Stimulated activated CD8-positive, alpha-beta memory T cell treated with anti-CD3 and anti-CD28 coated beads, Interleukin-7, amount 100 ng/mL, for 1 hour (primary cell): ENCODE measurements at regions not wholly inside any gene's neighbourhood (a gene's known extent, or its start where the extent isn't known, plus 50 kb on each side); places are given as distances from the start of the nearest gene placed in this dataset.

Experiments used
- DNase-seq, 2 donors: peaks; one replicate each; pipeline ENCODE4 v3.0.0-alpha.2; 2020; ENCODE audit warnings: low read depth in 2 of 2

DNA sequence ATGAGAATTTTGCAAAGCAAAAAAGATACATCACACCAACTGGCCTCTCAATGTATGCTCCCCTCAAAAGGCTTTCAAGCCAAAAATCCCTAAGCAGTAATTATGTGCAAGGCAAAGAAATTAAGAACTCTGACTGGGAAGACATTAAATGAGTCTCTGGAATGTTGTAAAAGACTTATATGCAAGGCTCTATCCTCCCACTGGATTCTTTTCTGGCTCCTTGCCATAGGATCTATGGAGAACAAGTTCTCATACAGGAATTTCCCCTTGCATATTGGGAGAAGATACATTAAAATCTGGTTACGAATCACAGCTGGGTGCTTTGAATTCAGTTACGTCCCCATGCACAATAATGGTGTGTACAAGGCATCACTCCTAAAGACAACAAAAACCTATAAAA is 73.4 kb upstream of the ATL2 start:
- no peak for DNase-seq

DNA sequence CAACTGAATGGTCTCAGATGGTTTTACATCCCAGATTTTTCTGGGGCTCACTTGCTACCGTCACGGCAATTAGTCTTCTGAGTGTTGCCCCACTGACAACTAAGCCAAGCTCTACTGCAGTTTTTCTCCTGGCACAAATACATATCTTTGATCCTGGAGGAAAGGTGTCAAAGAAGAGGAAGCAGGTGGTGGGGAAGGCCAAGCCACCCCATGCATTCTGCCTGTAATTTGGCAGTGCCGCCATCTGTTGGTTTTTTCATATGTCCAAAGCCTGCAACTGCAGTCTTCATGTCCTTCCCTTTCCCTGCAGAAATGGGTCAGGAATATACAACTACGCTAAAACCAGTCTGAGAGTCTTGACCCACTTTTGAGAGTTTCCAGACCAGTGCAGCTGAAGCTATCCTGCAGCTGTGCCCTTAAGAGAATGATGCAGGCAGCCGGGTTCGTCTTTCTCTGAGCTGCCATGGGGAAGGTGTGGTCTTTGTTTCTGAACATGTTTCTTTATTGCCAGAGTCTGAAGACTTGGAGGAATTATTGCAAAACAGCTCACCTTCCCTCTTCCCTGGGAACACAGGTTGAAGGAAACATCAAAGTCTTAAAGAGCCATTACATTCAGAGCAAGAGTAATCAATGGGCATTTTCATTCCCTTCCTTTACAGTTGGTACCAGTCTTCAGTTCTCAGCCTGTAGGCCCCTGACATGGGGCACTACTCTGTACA is 71.8 kb upstream of the ATL2 start:
- no peak for DNase-seq

DNA sequence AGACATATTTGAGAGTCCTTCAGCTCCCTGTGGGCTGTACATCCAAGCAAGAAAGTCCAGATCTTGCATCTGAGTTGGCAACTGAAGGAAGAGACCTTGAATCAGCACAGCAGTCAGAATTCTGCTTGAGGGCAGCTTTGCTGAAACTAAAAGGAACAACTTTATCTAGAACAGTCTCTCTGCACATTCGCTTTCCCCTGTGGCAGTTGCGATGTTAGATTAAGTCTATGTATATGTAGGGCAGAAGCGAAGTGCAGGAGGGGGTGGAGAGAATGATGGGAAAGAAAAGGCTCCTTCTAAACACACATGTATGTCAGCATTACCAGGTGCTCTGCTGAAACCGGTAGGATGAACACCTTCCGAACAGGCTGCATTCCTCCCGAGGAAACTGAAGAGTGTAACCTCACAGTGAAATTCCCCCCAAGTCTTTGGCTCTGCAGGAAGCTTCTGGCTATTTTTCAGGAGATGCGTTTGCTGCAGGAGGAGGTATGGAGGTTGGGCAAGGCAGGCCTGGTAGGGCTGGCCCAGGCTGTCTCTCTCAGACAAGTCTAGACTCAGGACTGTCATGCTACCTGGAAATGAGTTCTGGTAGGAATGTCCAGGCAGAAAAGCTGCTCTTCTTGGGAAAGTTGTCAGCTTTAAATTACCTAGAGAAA is 70.0 kb upstream of the ATL2 start:
- no peak for DNase-seq

DNA sequence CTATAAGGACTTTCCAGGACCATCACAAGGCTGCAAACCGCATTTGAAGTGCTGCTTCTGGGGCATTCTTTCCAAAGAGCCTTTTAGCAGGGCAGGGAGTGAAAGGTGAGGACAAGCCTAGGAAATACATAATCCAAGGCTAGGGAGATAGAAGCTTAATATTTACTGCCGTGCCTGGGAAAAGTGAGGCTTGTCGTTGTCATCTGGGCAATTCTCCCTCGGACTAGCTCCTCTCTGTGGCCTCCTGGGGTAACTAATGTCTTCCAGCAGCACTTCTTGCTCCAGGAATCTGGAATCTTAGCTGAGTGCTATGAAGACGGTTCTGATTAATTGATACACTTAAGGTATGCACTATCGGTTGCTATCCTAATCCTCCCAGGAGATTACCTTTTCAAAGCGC is 69.3 kb upstream of the ATL2 start:
- no peak for DNase-seq

DNA sequence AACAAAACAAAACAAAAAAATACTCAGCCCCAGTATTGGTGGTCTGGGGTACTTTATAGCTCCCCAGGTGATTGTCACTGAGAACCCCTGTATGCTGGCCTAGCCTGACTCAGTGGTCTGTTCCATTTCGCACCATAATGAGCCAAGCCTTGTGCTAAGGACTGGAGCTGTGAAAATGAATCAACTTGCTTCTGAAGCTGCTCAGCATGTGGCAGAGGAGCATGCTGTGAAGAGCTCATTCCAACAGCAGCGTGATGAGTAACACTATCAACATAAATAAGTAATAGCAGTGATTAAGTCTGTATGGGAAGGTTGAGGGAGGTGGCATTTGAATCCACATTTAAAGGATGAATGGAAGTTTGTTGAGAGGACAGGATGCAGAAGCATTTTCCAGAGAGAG is 67.2 kb upstream of the ATL2 start:
- DNase-seq = no peak

DNA sequence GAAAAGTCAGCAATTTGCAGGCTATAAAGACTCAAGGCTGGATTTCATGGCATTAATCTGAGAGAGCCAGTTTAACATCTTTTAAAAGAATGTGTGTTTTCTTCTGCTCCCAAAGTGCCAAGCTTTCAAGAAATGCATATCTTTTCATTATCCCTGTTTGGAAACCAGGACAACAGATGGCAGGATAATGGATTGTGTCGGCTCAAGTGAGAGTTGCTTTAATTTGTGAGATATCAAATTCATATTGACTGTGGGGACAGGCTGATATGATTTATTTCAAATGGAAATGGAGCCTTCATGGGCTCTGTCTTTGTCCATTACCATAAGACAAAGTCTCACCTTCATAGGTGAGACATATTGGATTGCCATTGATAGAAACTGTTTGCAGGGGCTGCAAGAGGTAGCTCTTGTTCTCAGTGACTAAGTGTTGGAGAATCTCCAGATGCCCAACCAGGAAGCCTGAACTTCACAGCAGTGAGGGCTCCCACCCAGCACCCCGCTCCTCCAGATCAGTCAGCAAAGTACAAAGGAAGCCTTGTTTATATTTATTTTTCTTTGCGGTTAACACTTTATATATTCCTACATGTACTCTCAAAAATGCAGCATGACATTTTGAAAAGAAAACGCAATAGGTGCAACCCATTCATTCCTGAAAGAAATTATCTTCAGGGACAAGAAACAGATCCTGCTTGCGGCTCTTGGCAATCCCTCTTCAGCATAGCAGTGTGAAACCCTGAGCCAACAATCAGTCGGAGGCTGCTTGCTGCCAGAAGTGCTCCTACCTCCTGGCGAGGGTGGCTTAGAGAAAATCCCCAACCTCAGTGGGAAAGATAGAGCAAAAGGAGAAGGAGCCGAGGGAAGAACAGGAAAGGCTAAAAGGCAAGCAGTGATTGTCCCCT is 65.8 kb upstream of the ATL2 start:
- DNase-seq = no peak

DNA sequence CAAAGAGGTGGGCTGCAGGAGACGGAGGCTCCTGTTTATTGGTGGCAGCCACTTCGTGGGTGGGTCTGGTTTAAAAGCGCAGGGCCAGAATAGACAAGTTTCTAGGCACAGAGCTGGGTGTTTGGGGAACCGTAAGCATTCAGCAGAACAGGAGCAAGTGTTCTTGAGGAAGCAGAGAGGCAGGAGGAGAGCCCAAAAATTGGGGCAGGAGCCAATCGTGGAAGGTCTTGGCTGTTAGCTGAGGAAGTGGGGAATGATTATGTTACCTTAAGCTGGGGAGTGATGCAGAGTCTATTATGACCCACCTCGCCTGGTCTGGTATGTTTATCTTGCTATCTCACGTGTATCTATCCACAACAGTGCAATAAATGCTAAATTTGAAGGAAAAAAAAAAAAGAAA is 64.3 kb upstream of the ATL2 start:
- no peak for DNase-seq

DNA sequence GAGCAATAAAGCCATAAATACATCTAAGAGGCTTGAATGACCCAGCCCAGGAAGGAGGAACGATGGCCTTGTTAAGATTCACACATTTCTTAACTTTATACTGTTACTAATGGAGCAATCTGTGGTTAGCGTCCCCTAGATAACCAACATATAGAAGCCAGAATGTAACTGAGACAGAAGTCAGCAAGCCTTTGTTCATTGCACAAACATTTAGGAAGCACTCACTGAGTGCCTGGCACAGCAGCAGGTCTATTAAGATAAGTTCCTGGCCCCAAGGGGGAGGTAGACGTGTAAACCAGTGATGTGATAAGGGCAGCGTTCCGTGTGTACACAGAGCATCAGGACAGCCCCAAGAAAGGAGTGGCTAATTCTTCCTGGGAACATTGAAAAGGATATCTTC is 63.6 kb upstream of the ATL2 start:
- DNase-seq = no peak

DNA sequence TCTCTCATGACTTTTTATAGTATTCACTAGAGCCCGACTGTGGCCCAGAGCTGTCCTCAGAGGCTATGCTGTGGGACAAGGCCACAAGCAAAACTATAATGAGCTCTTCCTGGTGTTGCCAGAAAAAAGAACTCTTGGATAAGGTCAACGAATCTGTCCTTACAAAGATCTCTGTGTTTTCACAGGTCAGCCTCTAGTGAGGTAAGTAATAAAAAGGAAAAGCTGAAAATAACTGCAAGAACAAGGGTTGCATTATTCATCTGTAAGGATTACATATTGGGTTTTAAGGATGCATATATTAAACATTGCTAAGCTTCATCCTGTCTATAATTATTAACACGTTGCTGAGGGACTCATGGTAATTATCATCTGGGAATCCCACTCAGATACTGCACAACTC is 62.8 kb upstream of the ATL2 start:
- no peak for DNase-seq

DNA sequence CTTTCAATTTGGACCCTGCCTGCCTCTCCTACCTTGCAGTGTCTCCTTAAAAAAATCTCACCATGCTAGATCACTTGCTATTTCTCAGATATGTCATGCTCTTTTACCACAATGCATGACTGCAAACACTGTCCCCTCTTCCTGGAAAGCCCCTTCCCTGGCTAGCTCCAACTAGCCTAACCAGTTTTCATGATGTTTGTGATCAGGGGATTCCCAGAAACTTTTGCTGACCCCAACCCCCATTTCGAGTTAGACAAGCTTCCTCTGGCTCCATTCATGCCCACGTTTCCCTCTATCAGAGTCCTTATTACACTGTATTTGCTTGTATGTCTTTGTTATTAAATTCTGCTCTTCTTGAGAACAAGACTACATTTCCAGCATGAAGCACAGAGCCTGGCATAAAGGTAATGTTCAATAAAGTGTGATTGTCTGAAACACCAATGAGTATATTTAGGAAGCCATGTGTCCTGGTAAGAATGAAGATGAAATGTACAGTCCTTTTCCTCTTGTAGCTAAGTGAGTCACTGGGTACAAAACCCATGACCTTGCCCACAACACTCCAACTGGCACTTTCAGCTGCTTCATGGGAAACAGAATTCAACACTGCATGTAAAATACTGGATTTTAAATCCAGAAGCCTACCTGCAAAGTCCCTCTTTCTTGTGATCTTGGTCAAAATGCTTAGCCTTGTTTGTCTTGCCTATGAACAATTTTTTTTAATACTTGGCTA is 62.0 kb upstream of the ATL2 start:
- no peak for DNase-seq

DNA sequence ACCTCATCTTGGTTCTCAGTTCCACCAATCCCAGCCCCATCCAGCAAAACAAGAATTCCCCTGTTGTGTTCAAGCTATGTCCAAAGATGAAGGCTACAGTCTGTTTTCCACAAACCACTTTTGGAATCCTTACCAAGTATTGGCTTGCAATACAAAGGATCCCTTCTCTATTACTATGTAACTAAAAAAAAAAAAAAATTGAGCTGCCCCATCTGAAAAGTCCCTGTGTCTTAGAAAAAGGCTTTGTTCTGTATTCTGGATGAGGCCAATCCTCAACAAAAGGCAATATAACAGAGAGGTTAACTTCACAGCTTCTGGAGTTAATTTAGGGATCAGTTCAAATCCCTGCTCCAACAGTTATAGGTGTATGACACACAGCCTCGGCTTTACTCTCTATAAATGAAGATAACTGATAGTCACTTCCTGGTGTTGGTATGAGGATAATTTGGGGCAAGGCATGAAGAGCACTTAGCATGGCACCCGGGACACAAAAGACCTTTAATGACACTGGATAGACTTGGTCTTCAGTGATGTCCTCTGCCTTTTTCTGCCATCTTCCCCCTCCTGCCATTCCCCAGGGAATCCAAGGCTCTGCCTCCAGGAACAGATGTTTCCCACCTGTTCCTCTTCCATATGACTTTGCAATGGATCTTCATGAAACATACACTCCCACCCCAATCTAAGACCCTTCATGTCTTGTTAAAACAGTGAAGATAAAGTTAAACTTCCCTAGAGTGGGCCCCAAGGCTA is 61.2 kb upstream of the ATL2 start:
- no peak for DNase-seq

DNA sequence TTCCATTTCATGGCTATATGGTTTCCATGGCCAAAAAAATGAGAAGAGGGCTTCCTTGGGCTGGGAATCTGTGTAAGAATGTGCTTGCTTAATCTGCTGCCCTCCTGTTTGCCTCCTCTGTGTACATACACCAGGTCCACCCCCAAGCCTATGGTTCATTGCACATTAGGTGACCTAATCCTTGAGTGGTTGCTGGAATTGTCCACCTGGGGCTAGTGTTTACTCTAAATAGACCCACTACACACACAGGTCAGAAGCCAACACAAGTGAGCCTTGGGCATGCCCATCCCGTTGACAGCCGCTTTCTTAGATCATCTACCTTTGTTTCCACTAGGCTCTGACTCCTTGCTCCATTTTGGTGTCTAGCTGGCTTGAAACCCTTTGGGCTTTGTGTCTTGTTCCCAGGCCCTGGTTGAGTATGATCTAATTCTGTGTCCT is 59.2 kb upstream of the ATL2 start:
- no peak for DNase-seq

DNA sequence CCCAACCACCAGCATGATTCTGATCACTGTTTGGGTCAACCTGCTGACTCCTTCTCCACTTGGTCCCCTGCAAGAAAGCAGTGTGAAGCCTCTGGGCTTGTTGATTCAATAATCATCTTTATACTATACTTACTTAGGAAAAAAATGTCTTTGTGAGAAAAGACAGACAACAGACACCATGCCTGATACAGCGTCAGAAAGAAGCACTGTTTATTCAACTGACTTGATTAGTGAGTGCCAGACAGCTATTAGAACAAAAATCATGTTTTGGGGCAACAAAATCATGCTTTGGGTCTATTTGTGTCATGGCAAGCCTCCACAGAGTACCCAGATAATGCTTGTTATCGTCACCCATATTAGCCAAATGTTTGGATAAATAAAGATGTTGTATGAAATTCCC is 58.7 kb upstream of the ATL2 start:
- DNase-seq = no peak

DNA sequence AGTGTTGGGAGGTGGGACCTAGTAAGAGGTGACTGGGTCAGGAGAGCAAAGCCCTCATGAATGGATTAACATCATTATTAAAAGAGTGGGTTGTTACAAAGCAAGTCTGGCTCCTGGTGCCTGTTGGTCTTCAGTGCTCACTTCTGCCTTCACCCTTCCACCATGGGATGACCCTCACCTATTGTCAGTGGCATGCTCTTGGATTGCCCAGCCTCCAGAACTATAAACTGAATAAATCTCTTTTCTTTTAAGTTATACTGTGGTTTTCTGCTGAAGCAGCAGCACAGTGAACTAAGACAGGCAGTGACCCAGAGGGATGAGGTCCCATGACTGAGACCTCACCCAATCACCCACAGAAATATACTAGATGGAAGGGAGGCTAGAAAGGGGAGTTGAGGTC is 57.5 kb upstream of the ATL2 start:
- DNase-seq = no peak

DNA sequence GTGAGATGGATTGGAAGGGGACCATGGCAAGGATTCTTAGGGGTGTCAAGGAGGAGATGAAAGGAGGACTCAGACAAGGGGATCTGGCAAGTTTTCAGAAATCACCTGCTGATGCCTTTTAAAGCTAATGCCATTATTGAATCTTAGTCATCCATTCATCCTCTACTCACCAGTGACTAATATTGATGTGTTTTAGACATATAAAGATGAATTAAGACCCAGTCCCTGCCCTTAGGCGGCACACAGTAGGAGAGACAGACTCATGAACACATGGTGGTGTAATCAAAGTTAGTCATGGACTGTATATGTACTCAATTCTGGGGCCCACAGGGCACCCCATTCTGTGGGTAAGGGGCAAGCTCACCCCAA is 56.5 kb upstream of the ATL2 start:
- no peak for DNase-seq

DNA sequence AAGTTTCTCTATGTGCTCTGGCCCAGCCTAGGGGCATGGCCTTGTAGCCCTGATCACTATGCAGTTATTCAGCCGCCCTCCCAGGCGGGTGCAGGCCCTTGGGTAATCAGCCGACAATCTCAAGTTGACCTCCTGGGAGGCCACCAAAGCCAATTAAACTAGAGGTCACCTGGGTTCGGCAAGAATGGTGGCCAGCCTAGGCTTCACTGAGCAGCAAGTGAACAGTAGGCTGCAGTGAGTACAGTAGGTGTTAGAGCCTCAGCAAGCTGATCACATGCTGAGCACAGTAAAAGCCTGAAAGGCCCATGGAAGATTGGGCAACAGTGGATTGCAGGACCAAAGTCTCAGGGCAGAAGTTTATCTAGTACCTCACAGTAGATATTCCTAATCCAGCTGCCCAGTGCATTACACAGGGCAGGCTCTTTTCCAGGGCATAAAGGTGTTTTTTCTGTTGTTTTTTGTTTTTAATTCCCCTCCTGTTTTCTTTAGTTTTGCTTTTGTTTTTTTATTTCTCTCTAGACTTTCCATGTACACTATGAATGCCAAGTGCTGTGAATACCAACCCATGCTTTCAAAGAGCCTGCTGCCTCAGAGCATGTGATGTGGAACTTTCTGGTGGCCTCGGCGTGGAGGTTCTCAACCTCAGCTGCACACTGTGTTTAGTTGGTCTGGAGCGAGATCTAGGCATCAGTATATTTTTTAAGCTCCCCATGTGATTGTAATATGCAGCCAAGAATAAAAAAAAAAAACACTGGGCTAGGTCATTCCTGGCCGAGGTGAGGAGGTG is 55.9 kb upstream of the ATL2 start:
- DNase-seq = no peak

DNA sequence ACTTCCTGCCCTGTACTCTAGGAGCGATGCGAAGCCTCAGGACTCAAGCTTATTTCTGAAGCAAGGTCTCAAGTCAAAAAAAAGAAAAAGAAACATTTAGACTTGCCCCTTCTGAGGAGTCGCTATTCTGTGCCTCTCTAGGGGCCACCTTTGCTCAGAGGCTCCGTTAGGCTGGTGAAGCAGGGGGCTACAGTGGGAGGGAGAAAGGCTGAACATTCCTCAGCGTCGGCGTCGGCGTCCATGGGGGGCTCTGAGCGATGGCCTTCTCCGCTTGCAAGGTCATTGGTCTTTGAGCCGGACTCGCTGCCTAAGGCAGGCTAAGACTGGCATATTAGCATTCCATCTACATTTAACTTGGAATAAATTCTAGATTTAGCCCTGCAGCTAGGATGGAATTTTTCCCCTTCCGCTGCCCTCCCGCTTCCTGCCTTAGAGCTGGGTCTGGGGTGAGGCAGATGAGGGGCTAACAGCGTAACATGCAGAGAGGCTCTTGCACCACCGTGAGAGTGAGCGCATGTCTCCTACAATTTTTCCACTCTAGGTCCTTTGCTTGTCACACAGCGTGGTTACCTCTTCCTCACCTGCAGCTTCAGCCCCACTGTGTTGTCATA is 53.6 kb upstream of the ATL2 start:
- no peak for DNase-seq

DNA sequence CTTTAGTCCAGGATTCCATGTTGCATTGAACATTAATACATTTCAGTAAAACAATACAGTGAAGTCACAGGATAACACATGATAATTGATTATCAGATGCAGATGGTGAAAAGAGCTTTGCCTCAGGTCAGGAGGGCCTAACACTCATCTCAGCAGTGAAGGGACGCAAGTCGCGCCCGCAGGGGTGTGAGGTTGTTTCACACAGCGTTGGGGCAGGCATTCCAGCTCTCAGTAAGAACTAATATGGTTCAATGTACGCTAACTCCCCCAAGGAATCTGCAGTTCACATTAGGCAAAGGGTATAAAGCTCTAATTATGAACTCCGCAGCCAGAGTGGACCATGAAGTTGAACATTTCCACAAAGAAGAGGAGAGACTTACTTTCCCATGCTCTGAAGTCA is 53.1 kb upstream of the ATL2 start:
- DNase-seq = no peak

DNA sequence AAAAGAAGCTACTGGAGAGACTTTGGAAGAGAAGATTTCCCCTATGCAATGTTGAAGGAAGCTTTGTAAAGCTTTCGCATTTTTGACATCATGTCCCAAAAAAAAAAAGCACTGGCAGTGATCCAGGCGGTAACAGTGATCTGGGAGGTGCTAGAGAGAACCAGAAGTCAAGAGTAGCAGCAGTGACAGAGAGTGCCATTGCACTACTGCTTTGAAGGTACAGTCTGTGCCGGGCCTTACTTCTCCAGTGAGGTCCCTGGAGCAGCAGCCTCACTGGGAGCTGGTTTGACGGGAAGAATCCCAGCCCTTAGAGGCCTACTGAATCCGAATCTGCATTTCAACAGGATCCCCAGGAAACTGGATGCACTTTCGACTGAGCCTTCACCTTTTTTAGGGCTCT is 50.9 kb upstream of the ATL2 start:
- DNase-seq = no peak

DNA sequence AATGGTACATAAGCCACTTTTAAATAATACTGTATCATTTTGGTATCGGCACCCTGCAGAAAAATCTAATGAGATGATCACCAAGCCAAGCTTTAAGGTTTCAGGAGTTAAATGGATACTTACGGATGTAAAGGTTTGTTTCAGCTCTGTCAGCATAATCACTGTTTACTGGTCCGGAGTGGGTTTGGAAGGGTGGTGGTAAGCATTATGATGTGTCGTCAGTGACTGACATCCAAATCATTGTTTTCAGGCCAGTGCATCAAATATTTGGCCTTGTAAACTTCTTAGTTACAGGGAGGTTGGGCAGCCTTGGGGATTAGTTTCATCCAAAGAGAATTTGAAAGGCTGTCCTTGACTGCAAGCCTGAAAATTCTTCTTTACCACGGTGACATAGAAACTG is 50.0 kb upstream of the ATL2 start:
- DNase-seq = no peak
